GM18861 (cell line): ENCODE measurements at regions not wholly inside any gene's neighbourhood (a gene's known extent, or its start where the extent isn't known, plus 50 kb on each side); places are given as distances from the start of the nearest gene placed in this dataset.
"Not testable (repeated sequence)": the region's sequence is repeated elsewhere in the genome, so short reads cannot be mapped to it uniquely, and the experiment has no call there.

Experiments
- ATAC-seq: cut with Tn5 transposase; IDR thresholded peaks from one replicate; pipeline ENCODE4 v1.9.1; 2021; ENCODE audit not compliant: unreplicated experiment

- no peak for ATAC-seq
Observed at GRCh38 chr6:20340068-20340848, 61.4 kb upstream of the E2F3 start.

- ATAC-seq, result no peak
Observed at GRCh38 chr6:20341096-20341495, 60.6 kb upstream of the E2F3 start.

GRCh38 chr6:20341564-20341963 lies 60.1 kb upstream of the E2F3 start:
- no peak for ATAC-seq

GRCh38 chr6:20346948-20347347 lies 54.7 kb upstream of the E2F3 start:
- not testable (repeated sequence) for ATAC-seq

- no peak for ATAC-seq
Observed at GRCh38 chr6:20348041-20348440, 53.6 kb upstream of the E2F3 start.

GRCh38 chr6:20349225-20349624 lies 52.5 kb upstream of the E2F3 start:
- ATAC-seq, result no peak

- ATAC-seq, result no peak
Observed at GRCh38 chr6:20350215-20350614, 51.5 kb upstream of the E2F3 start.

- ATAC-seq, result no peak
Observed at GRCh38 chr6:20351534-20351933, 50.1 kb upstream of the E2F3 start.
